ACHN (cell line): ENCODE measurements at regions not wholly inside any gene's neighbourhood (a gene's known extent, or its start where the extent isn't known, plus 50 kb on each side); places are given as distances from the start of the nearest gene placed in this dataset.

Experiments
- DNase-seq: peaks from one replicate; pipeline ENCODE4 v3.0.0-alpha.2; 2015
- in situ Hi-C: cut with HindIII; loops from 2 replicates; pipeline ENCODE4 v1.10.0; 2017; ENCODE audit warnings: low sequenced_read_pairs, low pct_ligation_motif_present, low pct_unique_long_range_greater_than_20kb

GRCh38 chr2:82158150-82158549 is 1853.6 kb upstream of the LRRTM1 start:
- in situ Hi-C loops = no loop called here
- DNase-seq = no peak

GRCh38 chr2:82155469-82155868 is 1850.9 kb upstream of the LRRTM1 start:
- in situ Hi-C loops = no loop called here
- no peak for DNase-seq

- no peak for DNase-seq
- in situ Hi-C loops = no loop called here
Measured at GRCh38 chr2:82143343-82143742, 1838.8 kb upstream of the LRRTM1 start.

GRCh38 chr2:82139979-82140611 is 1835.5 kb upstream of the LRRTM1 start:
- no peak for DNase-seq
- in situ Hi-C loops = no loop called here

GRCh38 chr2:82137441-82137840 is 1832.9 kb upstream of the LRRTM1 start:
- in situ Hi-C loops = no loop called here
- DNase-seq = no peak

- in situ Hi-C loops = no loop called here
- no peak for DNase-seq
Measured at GRCh38 chr2:82128051-82128450, 1823.5 kb upstream of the LRRTM1 start.

- in situ Hi-C loops = no loop called here
- peak; percentile 19 for DNase-seq
Measured at GRCh38 chr2:82124629-82125028, 1820.1 kb upstream of the LRRTM1 start.

- in situ Hi-C loops = no loop called here
- no peak for DNase-seq
Measured at GRCh38 chr2:82120654-82121053, 1816.1 kb upstream of the LRRTM1 start.

GRCh38 chr2:82120115-82120514 is 1815.6 kb upstream of the LRRTM1 start:
- in situ Hi-C loops = no loop called here
- DNase-seq = no peak

- DNase-seq = no peak
- in situ Hi-C loops = no loop called here
Measured at GRCh38 chr2:82109418-82109817, 1804.9 kb upstream of the LRRTM1 start.

GRCh38 chr2:82098617-82099016 is 1794.1 kb upstream of the LRRTM1 start:
- in situ Hi-C loops = no loop called here
- DNase-seq = no peak

GRCh38 chr2:82089518-82089917 is 1785.0 kb upstream of the LRRTM1 start:
- DNase-seq = no peak
- in situ Hi-C loops = no loop called here

GRCh38 chr2:82084679-82085392 is 1780.3 kb upstream of the LRRTM1 start:
- no peak for DNase-seq
- in situ Hi-C loops = no loop called here

- no peak for DNase-seq
- in situ Hi-C loops = no loop called here
Measured at GRCh38 chr2:82075875-82076274, 1771.3 kb upstream of the LRRTM1 start.

- in situ Hi-C loops = no loop called here
- DNase-seq = no peak
Measured at GRCh38 chr2:82062463-82062862, 1757.9 kb upstream of the LRRTM1 start.

- in situ Hi-C loops = no loop called here
- DNase-seq = no peak
Measured at GRCh38 chr2:82055846-82056245, 1751.3 kb upstream of the LRRTM1 start.

GRCh38 chr2:82043867-82044266 is 1739.3 kb upstream of the LRRTM1 start:
- no peak for DNase-seq
- in situ Hi-C loops = no loop called here

- in situ Hi-C loops = no loop called here
Measured at GRCh38 chr2:82027921-82028615, 1723.5 kb upstream of the LRRTM1 start.

GRCh38 chr2:82023710-82024109 is 1719.2 kb upstream of the LRRTM1 start:
- in situ Hi-C loops = no loop called here
- DNase-seq = peak; percentile 12

More at GRCh38 chr2:82027921-82028615, 1723.5 kb upstream of the LRRTM1 start:
- no peak for DNase-seq

- no peak for DNase-seq
- in situ Hi-C loops = no loop called here
Measured at GRCh38 chr2:82013641-82014040, 1709.1 kb upstream of the LRRTM1 start.
